ENCODE measurements at regions not wholly inside any gene's neighbourhood (a gene's known extent, or its start where the extent isn't known, plus 50 kb on each side); places are given as distances from the start of the nearest gene placed in this dataset.

GRCh38 chr7:46859963-46860475 lies 721.9 kb downstream of the TNS3 start:
- Histone ChIP-seq H3K4me3 (no peak overlapping the region), H3K9me3 (no peaks in the 10 kb centered on the region), H3K27ac (no peak overlapping the region), H3K4me1 (no peaks in the 10 kb centered on the region), H3K27me3 (no peaks in the 10 kb centered on the region), H3K36me3 (no peaks in the 10 kb centered on the region)
- TF ChIP-seq POLR2A (IDR thresholded peaks at IDR 0.05) (no peak), CTCF (IDR thresholded peaks at IDR 0.05) (no peak), POLR2AphosphoS5 (IDR thresholded peaks at IDR 0.05; ENCODE audit: insufficient read depth in 1 of 2, low read depth in 1 of 2) (no peak)
- intact Hi-C loops (cut with DNase I): no loop called here
- DNase-seq (ENCODE audit: extremely low spot score in 2 of 2): no peak

DNA sequence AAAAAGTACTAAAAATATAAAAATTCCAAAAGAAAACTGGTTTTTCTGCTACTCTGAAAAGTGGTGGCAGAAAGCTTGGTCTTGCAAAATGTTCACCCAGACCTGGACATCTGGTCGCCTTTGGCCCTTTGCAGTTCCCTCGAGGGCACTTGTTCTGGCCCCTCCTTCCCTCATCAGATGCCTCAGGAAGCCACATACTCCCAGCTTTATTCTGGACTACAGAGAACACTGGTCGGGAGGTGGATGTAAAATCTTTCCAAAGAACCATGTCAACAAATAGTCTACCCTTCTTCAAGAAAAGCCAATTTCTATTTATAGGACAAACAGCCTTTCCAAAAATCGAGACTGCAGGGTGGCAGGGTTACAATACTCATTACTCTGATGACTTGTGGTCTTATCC lies 726.1 kb downstream of the TNS3 start:
- no peak overlapping the region for H3K27ac ChIP-seq
- intact Hi-C loops (cut with DNase I): no loop called here
- DNase-seq (ENCODE audit: extremely low spot score in 2 of 2): no peak
- H3K36me3 ChIP-seq: no peaks in the 10 kb centered on the region
- H3K4me1 ChIP-seq: no peaks in the 10 kb centered on the region
- no peaks in the 10 kb centered on the region for H3K9me3 ChIP-seq
- no peak overlapping the region for H3K4me3 ChIP-seq
- TF ChIP-seq POLR2AphosphoS5 (IDR thresholded peaks at IDR 0.05; ENCODE audit: insufficient read depth in 1 of 2, low read depth in 1 of 2) (no peak), POLR2A (IDR thresholded peaks at IDR 0.05) (no peak), CTCF (IDR thresholded peaks at IDR 0.05) (no peak)
- H3K27me3 ChIP-seq: no peaks in the 10 kb centered on the region

DNA sequence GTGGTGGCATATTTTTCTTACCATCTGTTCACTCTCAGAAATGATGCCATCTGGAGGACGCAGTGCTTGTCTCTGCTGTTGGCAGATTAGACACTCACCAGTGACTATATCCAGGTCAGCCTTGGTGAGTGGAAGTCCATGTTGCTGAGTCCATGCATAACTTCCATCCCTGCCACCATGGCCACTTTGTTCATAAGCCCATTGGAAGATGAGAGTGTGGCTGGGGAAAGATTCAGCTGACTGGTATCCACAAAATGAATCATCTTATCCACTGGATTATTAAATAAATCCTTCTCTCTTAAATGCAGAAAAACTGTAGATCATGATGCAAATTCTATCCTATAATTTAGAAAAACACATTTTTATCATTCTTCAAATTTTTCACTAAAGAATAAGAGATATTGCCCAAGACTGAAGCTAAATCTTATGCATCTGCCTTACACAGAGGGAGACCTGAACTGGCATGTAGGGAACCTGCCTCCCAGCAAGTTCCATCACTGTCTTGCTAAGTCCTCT lies 726.9 kb downstream of the TNS3 start:
- no peaks in the 10 kb centered on the region for H3K9me3 ChIP-seq

GRCh38 chr7:46853451-46853850 lies 728.5 kb downstream of the TNS3 start:
- intact Hi-C loops (cut with DNase I): no loop called here
- DNase-seq (ENCODE audit: extremely low spot score in 2 of 2): no peak
- no peak for TF ChIP-seq CTCF (IDR thresholded peaks at IDR 0.05)
- no peak for TF ChIP-seq POLR2AphosphoS5 (IDR thresholded peaks at IDR 0.05; ENCODE audit: insufficient read depth in 1 of 2, low read depth in 1 of 2)
- TF ChIP-seq POLR2A (IDR thresholded peaks at IDR 0.05): no peak
- Histone ChIP-seq H3K4me1 (no peaks in the 10 kb centered on the region), H3K9me3 (no peaks in the 10 kb centered on the region), H3K27me3 (no peaks in the 10 kb centered on the region), H3K36me3 (no peaks in the 10 kb centered on the region), H3K4me3 (no peak overlapping the region), H3K27ac (no peak overlapping the region)

More for the DNA sequence above, 726.9 kb downstream of the TNS3 start:
- no peaks in the 10 kb centered on the region for H3K36me3 ChIP-seq
- H3K4me3 ChIP-seq: no peak overlapping the region
- no peaks in the 10 kb centered on the region for H3K27me3 ChIP-seq
- TF ChIP-seq POLR2A (IDR thresholded peaks at IDR 0.05): no peak
- TF ChIP-seq POLR2AphosphoS5 (IDR thresholded peaks at IDR 0.05; ENCODE audit: insufficient read depth in 1 of 2, low read depth in 1 of 2): no peak
- no peak for TF ChIP-seq CTCF (IDR thresholded peaks at IDR 0.05)
- intact Hi-C loops (cut with DNase I): no loop called here
- no peak for DNase-seq (ENCODE audit: extremely low spot score in 2 of 2)
- H3K4me1 ChIP-seq: no peaks in the 10 kb centered on the region
- no peak overlapping the region for H3K27ac ChIP-seq

DNA sequence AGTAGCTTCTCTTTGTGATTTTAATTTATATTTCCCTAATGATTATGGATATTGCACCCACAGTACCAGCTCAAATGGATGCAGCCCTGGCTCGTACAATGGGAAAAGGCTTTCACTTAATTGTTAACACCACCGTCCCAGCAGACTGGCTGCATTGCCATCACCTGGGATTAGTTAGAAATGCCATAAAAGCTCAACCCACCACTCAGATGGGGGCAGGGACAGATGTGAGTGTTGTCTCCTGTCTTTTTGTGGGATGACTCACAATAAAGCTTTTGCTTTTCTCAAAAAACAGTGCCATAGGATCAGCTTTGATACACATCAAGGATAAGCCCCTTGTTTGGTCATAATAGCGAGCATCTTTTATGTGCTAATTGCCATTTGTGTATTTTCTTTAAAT lies 729.1 kb downstream of the TNS3 start:
- H3K27me3 ChIP-seq: no peaks in the 10 kb centered on the region
- TF ChIP-seq POLR2AphosphoS5 (IDR thresholded peaks at IDR 0.05; ENCODE audit: insufficient read depth in 1 of 2, low read depth in 1 of 2) (no peak), POLR2A (IDR thresholded peaks at IDR 0.05) (no peak), CTCF (IDR thresholded peaks at IDR 0.05) (no peak)
- H3K36me3 ChIP-seq: no peaks in the 10 kb centered on the region
- no peak overlapping the region for H3K4me3 ChIP-seq
- intact Hi-C loops (cut with DNase I): no loop called here
- no peak overlapping the region for H3K27ac ChIP-seq
- no peak for DNase-seq (ENCODE audit: extremely low spot score in 2 of 2)
- no peaks in the 10 kb centered on the region for H3K9me3 ChIP-seq
- H3K4me1 ChIP-seq: no peaks in the 10 kb centered on the region
